D721Med (cell line): ENCODE measurements at regions not wholly inside any gene's neighbourhood (a gene's known extent, or its start where the extent isn't known, plus 50 kb on each side); places are given as distances from the start of the nearest gene placed in this dataset.
A peak's percentile ranks its signal among the peaks of the same experiment; 100 is the strongest.

ENCODE experiments used
- DNase-seq: peaks from one replicate; pipeline ENCODE4 v3.0.0; 2011; ENCODE audit warnings: low spot score; ENCODE audit not compliant: insufficient read length
- FAIRE-seq: peaks from 2 replicates; lab custom pipeline; 2011; peaks lifted over from hg19 to GRCh38; lab: Jason Lieb, UNC
- CTCF ChIP-seq: IDR thresholded peaks from 2 replicates; pipeline ENCODE4 v1.5.1; 2012; ENCODE audit warnings: mild to moderate bottlenecking, control low read depth; ENCODE audit not compliant: insufficient read depth; ENCODE audit errors: missing control alignments

DNA sequence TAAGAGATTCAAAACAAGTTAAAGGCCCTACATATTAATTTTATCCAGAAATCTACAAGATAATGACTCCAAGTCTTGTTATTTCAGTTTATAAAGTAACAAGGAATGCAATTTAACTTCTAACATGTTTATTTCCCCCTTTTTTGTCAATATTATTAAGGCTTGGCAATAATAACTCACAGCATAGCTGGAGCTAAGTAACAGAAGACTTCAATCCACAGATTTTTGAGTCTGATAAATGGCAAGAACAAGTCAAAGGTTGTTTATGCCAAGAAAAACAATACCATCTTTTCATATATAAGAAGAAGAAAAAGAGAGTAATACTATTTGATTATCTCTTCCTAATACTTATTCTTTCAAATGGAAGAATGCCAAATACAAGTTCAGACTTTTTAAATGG, 631.0 kb upstream of the CCDC54 start:
- FAIRE-seq (no peak), DNase-seq (no peak)
- no peak for TF ChIP-seq CTCF

DNA sequence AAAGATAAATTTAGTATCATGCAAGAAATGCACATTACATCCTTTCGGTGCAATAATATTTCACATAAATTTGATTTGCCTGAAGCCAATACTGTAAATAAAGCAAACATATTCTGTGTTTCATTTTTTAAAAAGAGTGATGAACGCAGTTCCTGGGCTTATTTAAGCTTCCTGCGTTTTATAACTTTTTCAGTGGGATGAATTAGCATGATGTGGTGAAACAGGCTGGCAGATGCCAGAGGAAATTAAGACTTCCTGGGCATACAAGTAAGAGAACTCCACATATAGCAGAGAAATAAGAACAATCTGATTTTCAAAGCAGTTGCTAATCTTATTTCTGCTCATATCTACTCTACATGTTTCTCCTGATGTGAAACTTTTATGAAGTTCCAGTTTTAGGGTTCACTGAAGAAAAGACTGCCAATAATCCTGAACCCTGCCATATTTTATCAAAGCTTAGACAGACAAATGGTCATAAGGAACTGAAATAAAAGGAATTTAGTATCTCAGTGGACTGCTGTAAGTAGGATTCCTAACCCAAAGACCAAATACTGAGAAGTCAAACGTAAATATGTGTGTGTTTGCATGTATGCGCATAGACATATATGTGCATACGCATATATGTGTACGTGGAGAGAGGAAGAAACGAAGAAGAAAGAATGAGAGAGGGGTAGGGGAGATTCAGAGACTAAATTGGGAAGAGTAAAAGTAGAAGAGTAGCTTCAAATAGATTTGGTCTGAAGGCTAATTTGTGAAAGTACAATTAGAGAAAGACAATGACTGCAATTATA, 628.6 kb upstream of the CCDC54 start:
- no peak for FAIRE-seq
- no peak for DNase-seq
- TF ChIP-seq CTCF = no peak

DNA sequence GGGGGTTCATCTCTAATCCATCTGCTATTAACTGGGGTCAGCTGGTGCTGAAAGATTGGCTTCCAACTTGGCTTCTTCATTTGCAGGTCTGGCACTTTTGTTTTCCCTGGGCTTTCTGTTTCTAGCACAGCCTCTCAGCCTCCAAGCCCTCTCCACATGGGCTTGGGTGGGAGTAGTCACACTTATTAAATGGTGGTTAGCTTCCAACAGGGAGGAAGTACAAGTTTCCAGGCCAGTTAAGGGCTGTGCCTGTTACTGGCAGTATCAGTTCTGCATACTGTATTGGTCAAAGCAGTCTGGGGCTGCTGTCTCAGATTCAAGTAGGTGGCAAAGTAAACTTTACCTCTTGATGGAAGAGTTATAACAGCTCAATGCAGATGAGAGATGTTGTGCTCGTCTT, 627.1 kb upstream of the CCDC54 start:
- no peak for TF ChIP-seq CTCF
- FAIRE-seq (no peak), DNase-seq (no peak)

DNA sequence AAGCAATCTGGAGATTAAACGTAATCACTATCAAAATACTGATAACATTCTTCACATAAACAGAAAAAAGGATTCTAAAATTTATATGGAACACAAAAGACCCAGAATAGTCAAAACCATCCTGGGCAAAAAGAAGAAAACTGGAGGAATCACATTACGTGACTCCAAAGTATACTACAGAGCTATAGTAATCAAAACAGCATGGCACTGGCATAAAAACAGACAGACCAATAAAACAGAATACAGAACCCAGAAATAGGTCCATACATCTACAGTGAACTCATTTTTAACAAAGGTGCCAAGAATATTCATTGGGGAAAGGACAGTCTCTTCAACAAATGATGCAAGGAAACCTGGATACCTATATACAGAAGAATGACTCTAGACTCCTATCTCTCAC, 621.9 kb upstream of the CCDC54 start:
- DNase-seq (no peak), FAIRE-seq (no peak)
- no peak for TF ChIP-seq CTCF

DNA sequence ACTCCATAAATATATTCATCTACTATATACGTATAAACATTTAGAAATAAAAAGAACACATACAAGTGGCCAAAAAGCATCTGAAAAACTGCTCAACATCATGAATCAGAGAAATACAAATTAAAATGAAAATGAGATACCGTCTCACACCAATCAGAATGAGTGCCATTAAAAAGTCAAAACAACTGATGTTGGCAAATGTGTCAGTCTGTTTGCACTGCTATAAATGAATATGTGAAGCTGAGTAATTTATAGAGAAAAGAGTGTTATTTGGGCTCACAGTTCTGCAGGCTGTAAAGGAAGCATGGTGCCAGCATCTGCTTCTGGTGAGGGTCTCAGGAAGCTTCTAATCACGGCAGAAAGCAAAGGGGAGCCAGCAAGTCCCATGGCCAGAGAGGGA, 620.3 kb upstream of the CCDC54 start:
- DNase-seq (no peak), FAIRE-seq (no peak)
- TF ChIP-seq CTCF = no peak

GRCh38 chr3:106758459-106758858, 618.8 kb upstream of the CCDC54 start:
- TF ChIP-seq CTCF = no peak
- FAIRE-seq (peak; percentile 88), DNase-seq (no peak)

GRCh38 chr3:106759731-106760130, 617.5 kb upstream of the CCDC54 start:
- no peak for TF ChIP-seq CTCF
- DNase-seq (no peak), FAIRE-seq (no peak)
